Cerebellar cortex (tissue), 1 donor: ENCODE measurements at regions not wholly inside any gene's neighbourhood (a gene's known extent, or its start where the extent isn't known, plus 50 kb on each side); places are given as distances from the start of the nearest gene placed in this dataset.

Experiments
- DNase-seq: peaks from one replicate; pipeline ENCODE4 v3.0.0-alpha.2; 2015; ENCODE audit warnings: low spot score

DNA sequence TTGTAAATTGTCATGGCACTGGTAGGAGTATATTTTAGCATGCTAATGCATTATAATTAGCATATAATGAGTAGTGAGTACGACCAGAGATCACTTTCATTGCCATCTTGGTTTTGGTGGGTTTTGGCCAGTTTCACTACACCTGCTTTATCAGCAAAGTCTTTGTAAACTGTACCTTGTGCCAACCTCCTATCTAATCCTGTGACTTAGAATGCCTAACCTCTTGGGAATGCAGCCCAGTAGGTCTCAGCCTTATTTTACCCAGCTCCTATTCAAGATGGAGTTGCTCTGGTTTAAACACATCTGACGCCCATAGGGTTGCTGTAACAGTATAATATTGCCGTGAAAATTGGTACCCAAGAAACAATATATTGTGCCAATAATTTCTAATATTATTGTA, 159.4 kb downstream of the MAGEB5 start:
- DNase-seq, result no peak

DNA sequence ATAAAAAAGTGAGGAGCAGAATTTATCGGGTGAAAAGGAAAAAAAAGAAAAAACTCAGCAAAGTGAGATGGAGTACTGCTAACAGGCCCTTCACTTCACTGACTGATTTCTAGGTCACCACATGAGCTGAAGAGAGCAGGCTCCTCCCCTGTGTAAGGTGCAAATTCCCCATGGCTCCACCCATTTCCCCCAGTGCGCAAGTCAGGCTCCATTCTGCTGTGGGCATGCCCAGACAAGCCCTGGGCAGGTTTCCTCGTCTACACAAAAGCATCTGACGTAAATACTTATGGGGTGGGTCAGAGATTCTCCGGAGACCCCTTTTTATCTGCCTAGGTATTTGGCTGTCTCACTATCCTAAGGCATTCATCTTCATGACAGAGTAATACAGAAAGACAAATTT, 157.9 kb downstream of the MAGEB5 start:
- DNase-seq, result no peak

DNA sequence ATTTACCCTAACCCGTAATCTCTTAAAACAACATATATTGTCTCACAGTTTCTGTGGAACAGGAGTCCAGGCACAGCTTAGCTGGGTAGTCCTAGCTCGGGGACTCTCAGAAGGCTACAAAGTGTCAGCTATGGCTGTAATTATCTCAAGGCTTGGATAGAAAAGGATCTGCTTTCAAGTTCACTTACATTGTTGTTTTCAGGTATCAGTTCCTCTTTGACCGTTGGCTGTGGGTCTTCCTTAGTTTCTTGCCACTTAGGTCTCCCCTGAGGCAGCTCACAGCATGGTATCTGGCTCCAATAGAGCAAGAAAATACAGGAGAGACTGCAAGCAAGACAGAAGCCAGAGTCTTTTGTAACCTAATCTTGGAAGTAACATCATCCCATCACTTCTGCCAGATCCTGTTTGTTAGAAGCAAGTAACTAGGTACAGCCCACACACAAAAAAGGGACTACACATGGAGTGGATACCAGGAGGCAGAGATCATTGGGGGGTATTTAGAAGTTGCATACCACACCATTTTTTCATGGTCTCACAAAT, 137.0 kb downstream of the MAGEB5 start:
- DNase-seq, result no peak

DNA sequence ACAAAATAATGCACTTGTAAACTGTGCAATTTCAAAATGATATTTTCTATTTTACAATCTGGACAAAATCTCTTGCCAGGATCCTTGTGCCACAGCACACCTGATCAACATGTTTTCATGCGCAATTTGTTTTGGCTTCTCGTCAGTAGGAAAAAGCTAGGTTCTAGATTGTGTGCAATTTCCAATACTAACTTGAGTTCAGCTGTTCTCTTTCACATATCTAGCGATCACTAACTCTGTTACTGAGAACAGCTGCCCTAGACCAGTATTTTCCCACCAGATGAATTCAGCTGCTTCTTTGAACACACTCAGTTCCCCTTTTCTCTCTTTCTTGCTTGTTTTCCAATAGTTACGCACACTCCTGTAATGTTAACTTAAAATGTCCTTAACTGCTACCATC, 131.2 kb downstream of the MAGEB5 start:
- no peak for DNase-seq

DNA sequence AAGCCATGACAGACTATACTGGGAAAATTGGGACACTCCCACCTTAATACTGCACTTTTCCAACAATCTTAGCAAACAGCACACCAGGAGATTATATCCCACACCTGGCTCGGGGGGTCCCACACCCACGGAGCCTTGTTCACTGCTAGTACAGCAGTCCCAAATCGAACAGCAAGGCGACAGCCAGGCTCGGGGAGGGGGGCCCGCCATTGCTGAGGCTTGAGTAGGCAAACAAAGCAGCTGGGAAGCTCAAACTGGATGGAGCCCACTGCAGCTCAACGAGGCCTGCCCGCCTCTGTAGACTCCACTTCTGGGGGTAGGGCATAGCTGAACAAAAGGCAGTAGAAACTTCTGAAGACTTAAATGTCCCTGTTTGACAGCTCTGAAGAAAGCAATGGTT, 118.3 kb downstream of the MAGEB5 start:
- DNase-seq, result no peak

- DNase-seq, result no peak
These were observed 112.8 kb downstream of the MAGEB5 start for GRCh38 chrX:26328608-26329319.

- no peak for DNase-seq
These were observed 93.3 kb downstream of the MAGEB5 start for GRCh38 chrX:26309262-26309661.

DNA sequence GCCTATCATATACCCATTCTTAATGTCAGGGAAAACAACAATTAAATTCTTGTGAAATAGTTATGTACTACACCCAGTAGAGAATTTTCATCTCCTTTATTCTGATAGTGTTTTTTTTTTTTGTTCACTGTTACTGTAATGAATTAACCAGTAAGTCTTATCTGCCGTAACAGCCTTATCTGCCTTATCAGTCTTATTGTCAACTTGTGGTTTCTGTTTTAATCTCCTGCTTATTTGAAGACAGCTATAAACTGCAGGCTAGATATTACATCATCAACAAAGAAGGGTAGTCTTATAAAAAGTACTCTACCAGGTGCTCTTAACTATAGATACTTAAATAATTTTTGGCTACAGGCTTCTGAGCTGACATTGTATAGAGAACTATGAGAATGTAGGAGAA, 79.5 kb downstream of the MAGEB5 start:
- no peak for DNase-seq

GRCh38 chrX:26286836-26287235, 70.9 kb downstream of the MAGEB5 start:
- DNase-seq, result no peak
